ENCODE measurements at regions not wholly inside any gene's neighbourhood (a gene's known extent, or its start where the extent isn't known, plus 50 kb on each side); places are given as distances from the start of the nearest gene placed in this dataset.
"Not testable (repeated sequence)": the region's sequence is repeated elsewhere in the genome, so short reads cannot be mapped to it uniquely, and the experiment has no call there.

- TF ChIP-seq, protein P1, sequence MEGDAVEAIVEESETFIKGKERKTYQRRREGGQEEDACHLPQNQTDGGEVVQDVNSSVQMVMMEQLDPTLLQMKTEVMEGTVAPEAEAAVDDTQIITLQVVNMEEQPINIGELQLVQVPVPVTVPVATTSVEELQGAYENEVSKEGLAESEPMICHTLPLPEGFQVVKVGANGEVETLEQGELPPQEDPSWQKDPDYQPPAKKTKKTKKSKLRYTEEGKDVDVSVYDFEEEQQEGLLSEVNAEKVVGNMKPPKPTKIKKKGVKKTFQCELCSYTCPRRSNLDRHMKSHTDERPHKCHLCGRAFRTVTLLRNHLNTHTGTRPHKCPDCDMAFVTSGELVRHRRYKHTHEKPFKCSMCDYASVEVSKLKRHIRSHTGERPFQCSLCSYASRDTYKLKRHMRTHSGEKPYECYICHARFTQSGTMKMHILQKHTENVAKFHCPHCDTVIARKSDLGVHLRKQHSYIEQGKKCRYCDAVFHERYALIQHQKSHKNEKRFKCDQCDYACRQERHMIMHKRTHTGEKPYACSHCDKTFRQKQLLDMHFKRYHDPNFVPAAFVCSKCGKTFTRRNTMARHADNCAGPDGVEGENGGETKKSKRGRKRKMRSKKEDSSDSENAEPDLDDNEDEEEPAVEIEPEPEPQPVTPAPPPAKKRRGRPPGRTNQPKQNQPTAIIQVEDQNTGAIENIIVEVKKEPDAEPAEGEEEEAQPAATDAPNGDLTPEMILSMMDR (IDR thresholded peaks at IDR 0.05) = no peak
- intact Hi-C loops (cut with DNase I, micrococcal nuclease) = no loop called here
Measured at GRCh38 chr16:87156195-87156594, 161.0 kb downstream of the C16orf95 start.

DNA sequence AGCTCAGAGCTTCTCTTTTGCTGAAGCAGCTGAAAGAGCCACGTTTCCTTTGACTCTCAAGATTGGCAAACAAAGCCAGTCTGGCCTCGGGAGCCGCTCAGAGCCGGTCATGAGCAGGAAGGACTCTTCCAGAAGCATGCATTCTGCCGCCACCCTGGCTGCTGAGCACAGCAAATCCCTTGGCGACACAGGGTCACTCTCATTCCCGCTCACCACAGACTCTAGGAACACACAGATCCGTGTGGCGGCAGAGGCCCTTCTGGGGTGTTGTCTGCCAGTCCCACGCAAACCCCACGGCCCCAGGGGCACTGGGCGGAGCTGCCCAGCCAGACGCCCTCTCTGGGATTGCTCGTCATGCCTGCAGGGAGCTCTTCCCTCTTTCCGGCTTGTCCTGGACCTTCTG, 157.0 kb downstream of the C16orf95 start:
- H3K4me3 ChIP-seq = no peak overlapping the region
- intact Hi-C loops (cut with DNase I, micrococcal nuclease) = no loop called here
- DNase-seq (no peak), ATAC-seq (no peak)
- no peaks in the 10 kb centered on the region for H3K4me1 ChIP-seq (ENCODE audit: low read depth)
- H3K36me3 ChIP-seq (ENCODE audit: low read depth) = no peaks in the 10 kb centered on the region
- TF ChIP-seq, protein P1 (IDR thresholded peaks at IDR 0.05) = no peak
- no peaks in the 10 kb centered on the region for H3K9me3 ChIP-seq

More at GRCh38 chr16:87156195-87156594, 161.0 kb downstream of the C16orf95 start:
- Histone ChIP-seq H3K36me3 (ENCODE audit: low read depth) (no peaks in the 10 kb centered on the region), H3K9me3 (no peaks in the 10 kb centered on the region), H3K4me3 (no peak overlapping the region), H3K4me1 (ENCODE audit: low read depth) (no peaks in the 10 kb centered on the region)
- no peak for ATAC-seq
- DNase-seq = no peak

- H3K4me1 ChIP-seq (ENCODE audit: low read depth) = no peaks in the 10 kb centered on the region
- no peaks in the 10 kb centered on the region for H3K9me3 ChIP-seq
- ATAC-seq (no peak), DNase-seq (no peak)
- intact Hi-C loops (cut with DNase I, micrococcal nuclease) = no loop called here
- no peaks in the 10 kb centered on the region for H3K36me3 ChIP-seq (ENCODE audit: low read depth)
- TF ChIP-seq, protein P1 (IDR thresholded peaks at IDR 0.05) = no peak
- no peak overlapping the region for H3K4me3 ChIP-seq
Measured at GRCh38 chr16:87160701-87161337, 156.4 kb downstream of the C16orf95 start.

- H3K4me3 ChIP-seq; intact Hi-C loops (cut with DNase I, micrococcal nuclease); H3K36me3 ChIP-seq (ENCODE audit: low read depth); H3K9me3 ChIP-seq; DNase-seq; ATAC-seq; H3K4me1 ChIP-seq (ENCODE audit: low read depth): not testable (repeated sequence)
Measured at GRCh38 chr16:87161410-87161809, 155.8 kb downstream of the C16orf95 start.

- H3K9me3 ChIP-seq = no peaks in the 10 kb centered on the region
- DNase-seq (no peak), ATAC-seq (no peak)
- H3K4me1 ChIP-seq (ENCODE audit: low read depth) = no peaks in the 10 kb centered on the region
- H3K4me3 ChIP-seq = no peak overlapping the region
- TF ChIP-seq, protein P1 (IDR thresholded peaks at IDR 0.05) = no peak
- H3K36me3 ChIP-seq (ENCODE audit: low read depth) = no peaks in the 10 kb centered on the region
- intact Hi-C loops (cut with DNase I, micrococcal nuclease) = no loop called here
Measured at GRCh38 chr16:87161822-87162676, 155.1 kb downstream of the C16orf95 start.

DNA sequence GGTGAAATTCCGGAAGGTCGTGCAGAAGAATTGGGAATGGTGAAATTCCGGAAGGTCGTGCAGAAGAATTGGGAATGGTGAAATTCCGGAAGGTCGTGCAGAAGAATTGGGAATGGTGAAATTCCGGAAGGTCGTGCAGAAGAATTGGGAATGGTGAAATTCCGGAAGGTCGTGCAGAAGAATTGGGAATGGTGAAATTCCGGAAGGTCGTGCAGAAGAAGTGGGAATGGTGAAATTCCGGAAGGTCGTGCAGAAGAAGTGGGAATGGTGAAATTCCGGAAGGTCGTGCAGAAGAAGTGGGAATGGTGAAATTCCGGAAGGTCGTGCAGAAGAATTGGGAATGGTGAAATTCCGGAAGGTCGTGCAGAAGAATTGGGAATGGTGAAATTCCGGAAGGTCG, 154.4 kb downstream of the C16orf95 start:
- intact Hi-C loops (cut with DNase I, micrococcal nuclease); H3K36me3 ChIP-seq (ENCODE audit: low read depth); ATAC-seq; H3K9me3 ChIP-seq; H3K4me1 ChIP-seq (ENCODE audit: low read depth); DNase-seq; H3K4me3 ChIP-seq: not testable (repeated sequence)

All from mucosa of descending colon (tissue), 3 donors.